H1 (cell line): ENCODE measurements at regions not wholly inside any gene's neighbourhood (a gene's known extent, or its start where the extent isn't known, plus 50 kb on each side); places are given as distances from the start of the nearest gene placed in this dataset.
"Not testable (repeated sequence)": the region's sequence is repeated elsewhere in the genome, so short reads cannot be mapped to it uniquely, and the experiment has no call there.

ENCODE experiments used
- CTCF ChIA-PET: fragments of 300-600 bp; sonication (Branson Sonifier 250); formaldehyde crosslinking; loops from one replicate; lab custom pipeline; 2021; ENCODE audit not compliant: partially characterized antibody; lab: Charles Lee
- POLR2A ChIA-PET: fragments of 300-600 bp; sonication (Branson Sonifier 250); formaldehyde crosslinking; loops from one replicate; lab custom pipeline; 2021; ENCODE audit warnings: inconsistent platforms; ENCODE audit not compliant: partially characterized antibody; lab: Charles Lee
- DNase-seq, 2 experiments: peaks; one replicate each; pipeline versions ENCODE4 v3.0.0 to v3.0.0-alpha.2; 2010 to 2022; ENCODE audit warnings: low spot score in 2 of 2, low read depth in 1 of 2, mixed read lengths in 1 of 2
- FAIRE-seq: peaks from 2 replicates; lab custom pipeline; 2011; peaks lifted over from hg19 to GRCh38; lab: Jason Lieb, UNC
- H2AFZ ChIP-seq: 2 replicates; pipeline ENCODE4 v1.8.1; 2012; ENCODE audit warnings: low read length, inconsistent platforms
- H2AK5ac ChIP-seq: 2 replicates; pipeline ENCODE4 v1.6.1; 2013; ENCODE audit warnings: low read depth, low read length
- H2BK120ac ChIP-seq: replicated peaks from 2 replicates; pipeline ENCODE3; 2013; ENCODE audit warnings: low read depth, low read length, inconsistent platforms
- H2BK12ac ChIP-seq: 2 replicates; pipeline ENCODE4 v1.6.1; 2013; ENCODE audit warnings: low read depth, low read length
- H2BK15ac ChIP-seq: 2 replicates; pipeline ENCODE4 v1.6.1; 2013; ENCODE audit warnings: low read length
- H2BK20ac ChIP-seq: 2 replicates; pipeline ENCODE4 v1.6.1; 2013; ENCODE audit warnings: low read length
- H2BK5ac ChIP-seq: 2 replicates; pipeline ENCODE4 v1.6.1; 2013; ENCODE audit warnings: low read depth, low read length
- H3K14ac ChIP-seq: 2 replicates; pipeline ENCODE4 v1.6.1; 2013; ENCODE audit warnings: inconsistent platforms; ENCODE audit not compliant: insufficient read length
- H3K18ac ChIP-seq: 2 replicates; pipeline ENCODE4 v1.6.1; 2013; ENCODE audit warnings: low read length; ENCODE audit errors: extremely low read depth
- H3K23ac ChIP-seq: 2 replicates; pipeline ENCODE4 v1.6.1; 2013; ENCODE audit warnings: inconsistent platforms; ENCODE audit not compliant: insufficient read length
- H3K23me2 ChIP-seq: 2 replicates; pipeline ENCODE4 v1.6.1; 2013; ENCODE audit warnings: low read depth, low read length
- H3K27ac ChIP-seq: 2 replicates; pipeline ENCODE4 v1.6.1; 2011; ENCODE audit warnings: low read depth, low read length, inconsistent platforms
- H3K27me3 ChIP-seq, 4 experiments: replicated peaks in 1 of 4; 1 replicate in 1 of 4; 2 replicates in 3 of 4; pipeline versions ENCODE4 v1.6.1 to v1.8.1; 2011 to 2013; ENCODE audit warnings: low read length in 3 of 4, mild to moderate bottlenecking in 3 of 4, inconsistent platforms in 2 of 4, mixed read lengths in 2 of 4, moderate library complexity in 1 of 4; ENCODE audit not compliant: control insufficient read depth in 3 of 4, insufficient read depth in 3 of 4; ENCODE audit errors: extremely low read depth in 1 of 4
- H3K36me3 ChIP-seq, 4 experiments: 2 replicates each; pipeline versions ENCODE4 v1.6.1 to v1.8.1; 2011 to 2013; ENCODE audit warnings: mild to moderate bottlenecking in 4 of 4, low read length in 3 of 4, moderate library complexity in 2 of 4, control low read depth in 1 of 4, inconsistent platforms in 1 of 4; ENCODE audit not compliant: insufficient read depth in 4 of 4, control insufficient read depth in 2 of 4
- H3K4ac ChIP-seq: replicated peaks from 2 replicates; pipeline ENCODE3; 2013; ENCODE audit warnings: low read length, low read depth, mixed read lengths, inconsistent platforms; ENCODE audit not compliant: insufficient read length
- H3K4me1 ChIP-seq, 4 experiments: replicated peaks in 1 of 4; 1 replicate in 1 of 4; 2 replicates in 3 of 4; pipeline versions ENCODE4 v1.6.1 to v1.8.1; 2011 to 2013; ENCODE audit warnings: low read length in 3 of 4, inconsistent platforms in 2 of 4, mixed read lengths in 1 of 4; ENCODE audit not compliant: insufficient read depth in 4 of 4, control insufficient read depth in 3 of 4
- H3K4me2 ChIP-seq, 2 experiments: 2 replicates each; pipeline versions ENCODE4 v1.6.1 to v1.8.1; 2011 to 2013; ENCODE audit warnings: low read depth in 2 of 2, low read length in 2 of 2, control low read depth in 1 of 2, inconsistent platforms in 1 of 2, mild to moderate bottlenecking in 1 of 2; ENCODE audit not compliant: insufficient read depth in 1 of 2
- H3K4me3 ChIP-seq, 4 experiments: fragments of 200-600, 300-600 bp in 1 of 4; sonication (generic), shearing (Covaris generic), sonication (Bioruptor Twin) in 1 of 4; 2 replicates each; pipeline versions ENCODE4 v1.5.1 to v1.8.1; 2011 to 2016; ENCODE audit warnings: low read length in 4 of 4, low read depth in 3 of 4, control low read depth in 2 of 4, inconsistent platforms in 2 of 4, mild to moderate bottlenecking in 2 of 4, mixed read lengths in 1 of 4, moderate library complexity in 1 of 4; ENCODE audit not compliant: insufficient read depth in 2 of 4; ENCODE audit errors: extremely low read depth in 1 of 4
- H3K56ac ChIP-seq: replicated peaks from 2 replicates; pipeline ENCODE3; 2013; ENCODE audit warnings: low read depth, mild to moderate bottlenecking, mixed read lengths, low read length, inconsistent platforms; ENCODE audit not compliant: insufficient read length
- H3K79me1 ChIP-seq: 2 replicates; pipeline ENCODE4 v1.6.1; 2013; ENCODE audit warnings: low read depth, low read length, control low read depth
- H3K79me2 ChIP-seq, 2 experiments: 2 replicates each; pipeline versions ENCODE4 v1.6.1 to v1.8.1; 2012 to 2013; ENCODE audit warnings: low read length in 2 of 2, mild to moderate bottlenecking in 2 of 2, inconsistent platforms in 1 of 2; ENCODE audit not compliant: insufficient read depth in 2 of 2, control insufficient read depth in 1 of 2
- H3K9ac ChIP-seq, 4 experiments: replicated peaks in 1 of 4; 1 replicate in 1 of 4; 2 replicates in 3 of 4; pipeline versions ENCODE4 v1.6.1 to v1.8.1; 2011 to 2013; ENCODE audit warnings: low read depth in 3 of 4, low read length in 3 of 4, control low read depth in 2 of 4, mild to moderate bottlenecking in 2 of 4, moderate library complexity in 2 of 4, inconsistent platforms in 1 of 4; ENCODE audit errors: extremely low read depth in 1 of 4
- H3K9me3 ChIP-seq, 2 experiments: 2 replicates each; pipeline versions ENCODE4 v1.6.1 to v1.8.1; 2012 to 2013; ENCODE audit warnings: mild to moderate bottlenecking in 2 of 2, moderate library complexity in 2 of 2, control low read depth in 1 of 2, inconsistent platforms in 1 of 2, low read depth in 1 of 2, low read length in 1 of 2, mixed read lengths in 1 of 2; ENCODE audit not compliant: insufficient read depth in 2 of 2
- H4K20me1 ChIP-seq, 2 experiments: replicated peaks in 1 of 2; 2 replicates each; pipeline versions ENCODE3 to v1.8.1; 2011 to 2013; ENCODE audit warnings: inconsistent platforms in 2 of 2, low read length in 2 of 2, mild to moderate bottlenecking in 1 of 2; ENCODE audit not compliant: insufficient read depth in 2 of 2, control insufficient read depth in 1 of 2
- H4K5ac ChIP-seq: 2 replicates; pipeline ENCODE4 v1.6.1; 2013; ENCODE audit warnings: low read length, low read depth, mixed read lengths, inconsistent platforms; ENCODE audit not compliant: insufficient read length
- H4K8ac ChIP-seq: 2 replicates; pipeline ENCODE4 v1.8.0; 2013; ENCODE audit warnings: mild to moderate bottlenecking, moderate library complexity, low read length, inconsistent platforms; ENCODE audit not compliant: insufficient read depth; ENCODE audit errors: extremely low read depth
- H4K91ac ChIP-seq: replicated peaks from 2 replicates; pipeline ENCODE3; 2013; ENCODE audit warnings: low read length, mixed read lengths, inconsistent platforms; ENCODE audit not compliant: insufficient read length
- BACH1 ChIP-seq: IDR thresholded peaks from 2 replicates; pipeline ENCODE4 v1.6.1; 2012; ENCODE audit warnings: low read length, improper control_type of control experiment
- CHD2 ChIP-seq: IDR thresholded peaks from 2 replicates; pipeline ENCODE4 v1.6.1; 2012; ENCODE audit warnings: low read length, improper control_type of control experiment
- CREB1 ChIP-seq: IDR thresholded peaks from 2 replicates; pipeline ENCODE4 v1.6.1; 2012; ENCODE audit warnings: inconsistent platforms
- CTCF ChIP-seq, 3 experiments: IDR thresholded peaks; 1 replicate in 2 of 3; 2 replicates in 1 of 3; pipeline versions ENCODE4 v1.5.1 to v1.6.1; 2011; ENCODE audit warnings: low read length in 3 of 3, mild to moderate bottlenecking in 3 of 3, inconsistent platforms in 2 of 3, low read depth in 1 of 3, moderate library complexity in 1 of 3; ENCODE audit not compliant: insufficient read depth in 1 of 3; ENCODE audit errors: control extremely low read depth in 1 of 3
- SIX5 ChIP-seq: IDR thresholded peaks from 2 replicates; pipeline ENCODE4 v1.6.1; 2011; ENCODE audit warnings: mild to moderate bottlenecking, low read depth, low read length
- SP1 ChIP-seq: IDR thresholded peaks from 2 replicates; pipeline ENCODE4 v1.6.1; 2011; ENCODE audit warnings: low read depth, low read length
- SP2 ChIP-seq: IDR thresholded peaks from 2 replicates; pipeline ENCODE4 v1.6.1; 2012; ENCODE audit warnings: mild to moderate bottlenecking, low read length, inconsistent platforms
- USF2 ChIP-seq: IDR thresholded peaks from 2 replicates; pipeline ENCODE4 v1.6.1; 2011; ENCODE audit warnings: low read length, improper control_type of control experiment
- WGBS, 2 experiments: shearing (Covaris generic) in 1 of 2; methylation state at CpG; one replicate each; pipeline versions ENCODE4 v1.1.6 to v1.1.7; 2013 to 2015; ENCODE audit warnings: low lambda C conversion rate in 2 of 2, mixed read lengths in 2 of 2, inconsistent platforms in 1 of 2, low coverage in 1 of 2, missing lambda C conversion rate in 1 of 2; ENCODE audit not compliant: insufficient replicate concordance in 2 of 2, insufficient coverage in 1 of 2, insufficient read length in 1 of 2; ENCODE audit errors: extremely low coverage in 1 of 2, missing lambda C conversion rate in 1 of 2; 5-methylcytosine and 5-hydroxymethylcytosine counted together

GRCh38 chr4:126520731-126521130 is 1112.0 kb upstream of the INTU start (continued):
- TF ChIP-seq CTCF (IDR thresholded peaks at IDR 0.05; ENCODE audit: control extremely low read depth in 1 of 3, insufficient read depth in 1 of 3, low read depth in 1 of 3, low read length in 3 of 3) (no peak), SP2 (no peak), CREB1 (no peak), BACH1 (no peak), USF2 (no peak), SIX5 (no peak), SP1 (no peak), CHD2 (no peak)
- TF ChIP-seq, all 59 proteins: peak for 0

GRCh38 chr4:126525400-126525799 is 1107.4 kb upstream of the INTU start:
- H3K27ac ChIP-seq, H3K23ac ChIP-seq, H4K8ac ChIP-seq, H4K91ac ChIP-seq, DNase-seq, H3K4ac ChIP-seq, H2AK5ac ChIP-seq, H3K79me1 ChIP-seq, H3K36me3 ChIP-seq, H2BK20ac ChIP-seq, H3K4me1 ChIP-seq, H2BK5ac ChIP-seq, H3K4me2 ChIP-seq, H2BK15ac ChIP-seq, H4K20me1 ChIP-seq, POLR2A ChIA-PET, H3K27me3 ChIP-seq, FAIRE-seq, H2AFZ ChIP-seq, H3K14ac ChIP-seq, H4K5ac ChIP-seq, H3K9ac ChIP-seq, CTCF ChIA-PET, H3K56ac ChIP-seq, H3K4me3 ChIP-seq, H2BK120ac ChIP-seq, H3K18ac ChIP-seq, H3K79me2 ChIP-seq, H2BK12ac ChIP-seq, H3K23me2 ChIP-seq, H3K9me3 ChIP-seq: not testable (repeated sequence)
- 81% methylated on average over 2 of the region's 2 CpGs; no CpG with 5 or more reads in 1 of the 2 experiments for WGBS, 2 experiments
